H9 (cell line): ENCODE measurements at regions not wholly inside any gene's neighbourhood (a gene's known extent, or its start where the extent isn't known, plus 50 kb on each side); places are given as distances from the start of the nearest gene placed in this dataset.

Experiments
- DNase-seq: peaks from one replicate; pipeline ENCODE4 v3.0.0-alpha.2; 2017
- H2AFZ ChIP-seq: one replicate; pipeline ENCODE4 v1.6.1; 2013; ENCODE audit warnings: mild to moderate bottlenecking, low read length, control low read depth, moderate library complexity
- H2AK5ac ChIP-seq: 2 replicates; pipeline ENCODE4 v1.6.1; 2013; ENCODE audit warnings: low read length, control low read depth, mixed read lengths; ENCODE audit not compliant: insufficient read length
- H2BK120ac ChIP-seq: one replicate; pipeline ENCODE4 v1.6.1; 2013; ENCODE audit warnings: low read depth, mild to moderate bottlenecking, low read length, control low read depth, inconsistent platforms; ENCODE audit not compliant: poor library complexity, severe bottlenecking
- H2BK12ac ChIP-seq: 2 replicates; pipeline ENCODE4 v1.6.1; 2013; ENCODE audit warnings: low read length, control low read depth, mixed read lengths, low read depth; ENCODE audit not compliant: insufficient read length
- H2BK15ac ChIP-seq: 2 replicates; pipeline ENCODE4 v1.6.1; 2013; ENCODE audit warnings: low read depth, low read length, control low read depth
- H2BK20ac ChIP-seq: one replicate; pipeline ENCODE4 v1.6.1; 2013; ENCODE audit warnings: low read depth, mild to moderate bottlenecking, low read length, control low read depth, inconsistent platforms; ENCODE audit not compliant: poor library complexity, severe bottlenecking
- H2BK5ac ChIP-seq: 2 replicates; pipeline ENCODE4 v1.6.1; 2013; ENCODE audit warnings: low read length, control low read depth, mixed read lengths; ENCODE audit not compliant: insufficient read length
- H3K14ac ChIP-seq: 2 replicates; pipeline ENCODE4 v1.6.1; 2013; ENCODE audit warnings: low read length, control low read depth; ENCODE audit not compliant: insufficient read depth
- H3K18ac ChIP-seq: 2 replicates; pipeline ENCODE4 v1.6.1; 2013; ENCODE audit warnings: low read depth, mild to moderate bottlenecking, mixed read lengths, low read length, control low read depth; ENCODE audit not compliant: insufficient read length
- H3K23ac ChIP-seq: 2 replicates; pipeline ENCODE4 v1.6.1; 2013; ENCODE audit warnings: low read length, control low read depth, mixed read lengths, low read depth; ENCODE audit not compliant: insufficient read length
- H3K23me2 ChIP-seq: 2 replicates; pipeline ENCODE4 v1.6.1; 2013; ENCODE audit warnings: low read depth, mild to moderate bottlenecking, mixed read lengths, low read length, control low read depth; ENCODE audit not compliant: insufficient read length, poor library complexity, severe bottlenecking
- H3K27ac ChIP-seq: 2 replicates; pipeline ENCODE4 v1.5.1; 2013; ENCODE audit warnings: low read length, control low read depth, mixed read lengths, low read depth; ENCODE audit not compliant: insufficient read length
- H3K27me3 ChIP-seq: 2 replicates; pipeline ENCODE4 v1.6.1; 2013; ENCODE audit warnings: low read length, control low read depth, inconsistent platforms; ENCODE audit not compliant: insufficient read depth
- H3K4ac ChIP-seq: 2 replicates; pipeline ENCODE4 v1.6.1; 2013; ENCODE audit warnings: low read depth, mild to moderate bottlenecking, control low read depth, inconsistent platforms, low read length, moderate library complexity
- H3K4me1 ChIP-seq: 2 replicates; pipeline ENCODE4 v1.6.1; 2013; ENCODE audit warnings: low read length, control low read depth, inconsistent platforms; ENCODE audit not compliant: insufficient read depth
- H3K4me2 ChIP-seq: 2 replicates; pipeline ENCODE4 v1.6.1; 2013; ENCODE audit warnings: low read length, control low read depth, mixed read lengths; ENCODE audit not compliant: insufficient read length, insufficient read depth
- H3K56ac ChIP-seq: 2 replicates; pipeline ENCODE4 v1.6.1; 2013; ENCODE audit warnings: low read depth, mild to moderate bottlenecking, mixed read lengths, low read length, control low read depth; ENCODE audit not compliant: insufficient read length
- H3K79me1 ChIP-seq: 2 replicates; pipeline ENCODE4 v1.6.1; 2013; ENCODE audit warnings: low read depth, mild to moderate bottlenecking, moderate library complexity, low read length, control low read depth, inconsistent platforms; ENCODE audit not compliant: insufficient read depth, poor library complexity, severe bottlenecking
- H3K79me2 ChIP-seq: 2 replicates; pipeline ENCODE4 v1.6.1; 2013; ENCODE audit warnings: low read length, control low read depth, inconsistent platforms; ENCODE audit not compliant: insufficient read depth
- H3K9ac ChIP-seq: 2 replicates; pipeline ENCODE4 v1.6.1; 2013; ENCODE audit warnings: low read length, control low read depth, mixed read lengths; ENCODE audit not compliant: insufficient read length; ENCODE audit errors: extremely low read depth
- H3K9me3 ChIP-seq: one replicate; pipeline ENCODE4 v1.6.1; 2013; ENCODE audit warnings: low read depth, low read length, inconsistent platforms; ENCODE audit not compliant: control insufficient read depth
- H3T11ph ChIP-seq: one replicate; pipeline ENCODE4 v1.6.1; 2013; ENCODE audit warnings: mild to moderate bottlenecking, low read length, control low read depth, inconsistent platforms
- H4K20me1 ChIP-seq: one replicate; pipeline ENCODE4 v1.6.1; 2013; ENCODE audit not compliant: control insufficient read depth, insufficient read length, insufficient read depth
- H4K5ac ChIP-seq: 2 replicates; pipeline ENCODE4 v1.6.1; 2013; ENCODE audit warnings: low read depth, mild to moderate bottlenecking, mixed read lengths, low read length, control low read depth; ENCODE audit not compliant: insufficient read length
- H4K8ac ChIP-seq: replicated peaks from 2 replicates; pipeline ENCODE4 v1.6.1; 2013; ENCODE audit warnings: low read length, control low read depth, mixed read lengths, low read depth; ENCODE audit not compliant: insufficient read length
- H4K91ac ChIP-seq: 2 replicates; pipeline ENCODE4 v1.6.1; 2013; ENCODE audit warnings: low read depth, mild to moderate bottlenecking, moderate library complexity, mixed read lengths, low read length, control low read depth; ENCODE audit not compliant: insufficient read length
- H3K27ac Mint-ChIP-seq, 3 experiments: 2 replicates in 2 of 3; 3 replicates in 1 of 3; pipeline ENCODE4 v1.8.0; 2020 to 2021; ENCODE audit warnings: mixed read lengths in 3 of 3, mild to moderate bottlenecking in 1 of 3, moderate library complexity in 1 of 3
- H3K27me3 Mint-ChIP-seq: 2 replicates; pipeline ENCODE4 v1.8.0; 2021; ENCODE audit warnings: low read depth, mild to moderate bottlenecking, moderate library complexity, mixed read lengths
- H3K36me3 Mint-ChIP-seq, 3 experiments: 2 replicates in 2 of 3; 3 replicates in 1 of 3; pipeline ENCODE4 v1.8.0; 2020 to 2021; ENCODE audit warnings: low read depth in 3 of 3, mixed read lengths in 3 of 3; ENCODE audit not compliant: insufficient read depth in 1 of 3
- H3K4me1 Mint-ChIP-seq, 2 experiments: 2 replicates each; pipeline ENCODE4 v1.8.0; 2020; ENCODE audit warnings: mixed read lengths in 2 of 2
- H3K4me3 Mint-ChIP-seq, 2 experiments: 2 replicates in 1 of 2; 3 replicates in 1 of 2; pipeline ENCODE4 v1.8.0; 2020 to 2021; ENCODE audit warnings: mild to moderate bottlenecking in 2 of 2, mixed read lengths in 2 of 2, moderate library complexity in 1 of 2
- H3K9me3 Mint-ChIP-seq, 2 experiments: 2 replicates in 1 of 2; 3 replicates in 1 of 2; pipeline ENCODE4 v1.8.0; 2020; ENCODE audit warnings: mild to moderate bottlenecking in 2 of 2, mixed read lengths in 2 of 2, moderate library complexity in 1 of 2
- WGBS: extraction: QIAGEN DNeasy Blood & Tissue Kit; methylation state at CpG from one replicate; pipeline ENCODE4 v1.1.7; 2013; ENCODE audit warnings: missing lambda C conversion rate, low lambda C conversion rate, mixed read lengths; ENCODE audit not compliant: insufficient read length; ENCODE audit errors: extremely low coverage; 5-methylcytosine and 5-hydroxymethylcytosine counted together
- TF ChIP-seq, protein P1 (sequence below): fragments of 200-600 bp; sonication (generic); conservative IDR thresholded peaks from 3 replicates; pipeline ENCODE4 v1.8.0; 2021; ENCODE audit warnings: antibody characterized with exemption, mild to moderate bottlenecking

GRCh38 chr7:35374858-35375257 is 121.0 kb upstream of the TBX20 start:
- no peak overlapping the region for H3K14ac ChIP-seq
- Mint-ChIP-seq H3K4me1 (peaks cover 0 to 3% of the 10 kb centered on the region in 2 experiments; a peak in 1 of 4 replicates), H3K27me3 (peaks cover 12% of the 10 kb centered on the region), H3K9me3 (peaks cover 0 to 13% of the 10 kb centered on the region in 2 experiments; a peak in 4 of 5 replicates), H3K36me3 (peaks cover 0 to 7% (median 7%) of the 10 kb centered on the region in 3 experiments; a peak in 4 of 7 replicates), H3K4me3 (no peak overlapping the region), H3K27ac (no peak overlapping the region)
- H2BK20ac ChIP-seq: no peak overlapping the region
- H2BK15ac ChIP-seq: no peak overlapping the region
- H3K18ac ChIP-seq: no peak overlapping the region
- no peak overlapping the region for H3K9ac ChIP-seq
- H3K27me3 ChIP-seq: no peaks in the 10 kb centered on the region
- no peak overlapping the region for H4K91ac ChIP-seq
- no peak overlapping the region for H3K4ac ChIP-seq
- H2AFZ ChIP-seq: no peak overlapping the region
- H2BK12ac ChIP-seq: no peak overlapping the region
- no peak overlapping the region for H3K23ac ChIP-seq
- no peak overlapping the region for H2BK5ac ChIP-seq
- DNase-seq: no peak
- H3K9me3 ChIP-seq: no peaks in the 10 kb centered on the region
- H3K27ac ChIP-seq: no peak overlapping the region
- no peaks in the 10 kb centered on the region for H4K20me1 ChIP-seq
- H3K56ac ChIP-seq: no peak overlapping the region
- no peak overlapping the region for H2AK5ac ChIP-seq
- no peak overlapping the region for H3T11ph ChIP-seq
- H3K23me2 ChIP-seq: no peaks in the 10 kb centered on the region
- TF ChIP-seq, protein P1, sequence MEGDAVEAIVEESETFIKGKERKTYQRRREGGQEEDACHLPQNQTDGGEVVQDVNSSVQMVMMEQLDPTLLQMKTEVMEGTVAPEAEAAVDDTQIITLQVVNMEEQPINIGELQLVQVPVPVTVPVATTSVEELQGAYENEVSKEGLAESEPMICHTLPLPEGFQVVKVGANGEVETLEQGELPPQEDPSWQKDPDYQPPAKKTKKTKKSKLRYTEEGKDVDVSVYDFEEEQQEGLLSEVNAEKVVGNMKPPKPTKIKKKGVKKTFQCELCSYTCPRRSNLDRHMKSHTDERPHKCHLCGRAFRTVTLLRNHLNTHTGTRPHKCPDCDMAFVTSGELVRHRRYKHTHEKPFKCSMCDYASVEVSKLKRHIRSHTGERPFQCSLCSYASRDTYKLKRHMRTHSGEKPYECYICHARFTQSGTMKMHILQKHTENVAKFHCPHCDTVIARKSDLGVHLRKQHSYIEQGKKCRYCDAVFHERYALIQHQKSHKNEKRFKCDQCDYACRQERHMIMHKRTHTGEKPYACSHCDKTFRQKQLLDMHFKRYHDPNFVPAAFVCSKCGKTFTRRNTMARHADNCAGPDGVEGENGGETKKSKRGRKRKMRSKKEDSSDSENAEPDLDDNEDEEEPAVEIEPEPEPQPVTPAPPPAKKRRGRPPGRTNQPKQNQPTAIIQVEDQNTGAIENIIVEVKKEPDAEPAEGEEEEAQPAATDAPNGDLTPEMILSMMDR: no peak
- H2BK120ac ChIP-seq: no peak overlapping the region
- H4K5ac ChIP-seq: no peak overlapping the region
- peaks cover 2% of the 10 kb centered on the region; the same call in 1 of the 2 replicates for H3K79me2 ChIP-seq
- H3K4me2 ChIP-seq: no peak overlapping the region
- no CpG with 5 or more reads among the region's 13 CpGs for WGBS
- H3K4me1 ChIP-seq: no peaks in the 10 kb centered on the region
- no peak overlapping the region for H4K8ac ChIP-seq
- no peaks in the 10 kb centered on the region for H3K79me1 ChIP-seq
